ENCODE measurements at regions not wholly inside any gene's neighbourhood (a gene's known extent, or its start where the extent isn't known, plus 50 kb on each side); places are given as distances from the start of the nearest gene placed in this dataset.

GRCh38 chr20:57866250-57867106 lies 156.7 kb upstream of the PMEPA1 start:
- TF ChIP-seq CTCF (conservative IDR thresholded peaks at IDR 0.05; ENCODE audit: low read length) = no peak
- TF ChIP-seq EZH2phosphoT487 (IDR thresholded peaks at IDR 0.05; ENCODE audit: borderline replicate concordance) = no peak
